A549 (cell line): ENCODE measurements at regions not wholly inside any gene's neighbourhood (a gene's known extent, or its start where the extent isn't known, plus 50 kb on each side); places are given as distances from the start of the nearest gene placed in this dataset.

ENCODE experiments used
- ATAC-seq, 2 experiments: fragments of 200-7000 bp in 1 of 2; fragments of >200 bp in 1 of 2; cut with Nextera tagmentation in 1 of 2; cut with Tn5 transposase in 1 of 2; 3 replicates each; pipeline versions ENCODE4 v1.8.0 to v1.9.1; 2018 to 2020; ENCODE audit warnings: mild to moderate bottlenecking in 1 of 2, moderate library complexity in 1 of 2
- CTCF ChIA-PET: fragments of 300-600 bp; sonication (Branson Sonifier 250); formaldehyde crosslinking; extraction: SDS; loops from one replicate; lab custom pipeline; 2021; ENCODE audit warnings: antibody characterized with exemption, inconsistent platforms; lab: Yijun Ruan, JAX
- POLR2A ChIA-PET: fragments of 350-600 bp; formaldehyde crosslinking; extraction: SDS; loops from one replicate; lab custom pipeline; 2021; ENCODE audit warnings: antibody characterized with exemption, inconsistent platforms; lab: Yijun Ruan, JAX
- DNase-seq, 2 experiments: peaks; one replicate each; pipeline versions ENCODE4 v3.0.0 to v3.0.0-alpha.2; 2011 to 2016; ENCODE audit warnings: low read depth in 1 of 2, low spot score in 1 of 2
- FAIRE-seq: peaks from 2 replicates; lab custom pipeline; 2011; peaks lifted over from hg19 to GRCh38; lab: Jason Lieb, UNC
- H3K27ac ChIP-seq, 2 experiments: fragments of >200 bp; sonication (Bioruptor Twin); formaldehyde crosslinking; 3 replicates each; pipeline ENCODE4 v1.5.1; 2016 to 2017
- H3K4me1 ChIP-seq: fragments of >200 bp; sonication (Bioruptor Twin); formaldehyde crosslinking; 3 replicates; pipeline ENCODE4 v1.6.1; 2016
- H3K4me2 ChIP-seq: fragments of >200 bp; sonication (Bioruptor Twin); formaldehyde crosslinking; 3 replicates; pipeline ENCODE4 v1.6.1; 2016
- H3K4me3 ChIP-seq: fragments of >200 bp; sonication (Bioruptor Twin); formaldehyde crosslinking; 3 replicates; pipeline ENCODE4 v1.5.1; 2016
- H3K9me3 ChIP-seq: fragments of >200 bp; sonication (Bioruptor Twin); formaldehyde crosslinking; 3 replicates; pipeline ENCODE4 v1.6.1; 2016
- ATOH8 ChIP-seq: fragments of 250-450 bp; sonication (Bioruptor Pico); IDR thresholded peaks from 2 replicates; pipeline ENCODE4 v1.5.0; 2020; ENCODE audit warnings: low read depth, mild to moderate bottlenecking, moderate library complexity
- CBX2 ChIP-seq: fragments of 200-600 bp; sonication (generic); IDR thresholded peaks from 2 replicates; pipeline ENCODE4 v1.6.1; 2016; ENCODE audit warnings: low read depth, mild to moderate bottlenecking, borderline replicate concordance
- CEBPB ChIP-seq, 2 experiments: fragments of >200 bp in 1 of 2; sonication (Bioruptor Twin) in 1 of 2; formaldehyde crosslinking in 1 of 2; IDR thresholded peaks; 2 replicates each; pipeline ENCODE4 v1.6.1; 2012 to 2016
- CHD2 ChIP-seq: fragments of 150-350 bp; IDR thresholded peaks from 2 replicates; pipeline ENCODE4 v1.6.1; 2014; ENCODE audit warnings: low read length; ENCODE audit not compliant: partially characterized antibody
- E2F6 ChIP-seq: IDR thresholded peaks from 2 replicates; pipeline ENCODE4 v1.6.1; 2012; ENCODE audit warnings: low read depth, borderline replicate concordance
- EHMT2 ChIP-seq: fragments of 200-600 bp; sonication (generic); IDR thresholded peaks from 2 replicates; pipeline ENCODE4 v1.6.1; 2016; ENCODE audit warnings: antibody characterized with exemption, low read depth, mild to moderate bottlenecking, moderate library complexity
- EP300 ChIP-seq, 2 experiments: fragments of >200 bp; sonication (Bioruptor Twin); formaldehyde crosslinking; IDR thresholded peaks; 2 replicates in 1 of 2; 3 replicates in 1 of 2; pipeline ENCODE4 v1.6.1; 2016 to 2017
- ESRRA ChIP-seq: fragments of 150-350 bp; IDR thresholded peaks from 2 replicates; pipeline ENCODE4 v1.6.1; 2014; ENCODE audit warnings: mild to moderate bottlenecking, low read length, borderline replicate concordance
- FOXS1 ChIP-seq: fragments of 250-450 bp; sonication (Bioruptor Pico); IDR thresholded peaks from 2 replicates; pipeline ENCODE4 v1.5.0; 2020; ENCODE audit warnings: mild to moderate bottlenecking, moderate library complexity
- HES2 ChIP-seq: fragments of >200 bp; sonication (Bioruptor Twin); formaldehyde crosslinking; IDR thresholded peaks from 2 replicates; pipeline ENCODE4 v1.6.1; 2016
- HOXB13 ChIP-seq: fragments of 250-450 bp; sonication (Bioruptor Pico); IDR thresholded peaks from 2 replicates; pipeline ENCODE4 v1.5.0; 2020; ENCODE audit warnings: low read depth, mild to moderate bottlenecking, moderate library complexity
- MAFK ChIP-seq: fragments of 450-650 bp; IDR thresholded peaks from 2 replicates; pipeline ENCODE4 v1.6.1; 2014; ENCODE audit not compliant: partially characterized antibody
- NR3C1 ChIP-seq: fragments of >200 bp; sonication (Bioruptor Twin); formaldehyde crosslinking; IDR thresholded peaks from 3 replicates; pipeline ENCODE4 v1.6.1; 2017
- PBX3 ChIP-seq: IDR thresholded peaks from 2 replicates; pipeline ENCODE4 v1.6.1; 2012
- PHF8 ChIP-seq: fragments of 200-600 bp; sonication (generic); IDR thresholded peaks from 2 replicates; pipeline ENCODE4 v1.6.1; 2016; ENCODE audit warnings: low read depth, mild to moderate bottlenecking, antibody characterized with exemption, moderate library complexity, borderline replicate concordance
- POLR2A ChIP-seq: IDR thresholded peaks from 2 replicates; pipeline ENCODE4 v1.6.1; 2012; ENCODE audit warnings: mild to moderate bottlenecking, low read length
- RARB ChIP-seq: fragments of 250-450 bp; sonication (Bioruptor Pico); IDR thresholded peaks from 2 replicates; pipeline ENCODE4 v1.8.0; 2021; ENCODE audit warnings: mild to moderate bottlenecking, moderate library complexity
- REST ChIP-seq: fragments of 200-600 bp; sonication (generic); IDR thresholded peaks from 2 replicates; pipeline ENCODE4 v1.6.1; 2016; ENCODE audit warnings: antibody characterized with exemption, mild to moderate bottlenecking, moderate library complexity
- RFX5 ChIP-seq: fragments of 450-650 bp; IDR thresholded peaks from 2 replicates; pipeline ENCODE4 v1.7.1; 2014; ENCODE audit warnings: antibody characterized with exemption, mild to moderate bottlenecking, moderate library complexity
- SMC3 ChIP-seq: fragments of >200 bp; sonication (Bioruptor Twin); formaldehyde crosslinking; IDR thresholded peaks from 3 replicates; pipeline ENCODE4 v1.6.1; 2018; ENCODE audit warnings: inconsistent platforms
- ZC3H11A ChIP-seq: fragments of 450-650 bp; IDR thresholded peaks from 2 replicates; pipeline ENCODE4 v1.6.1; 2014; ENCODE audit warnings: antibody characterized with exemption, mild to moderate bottlenecking
- ZFP36 ChIP-seq: fragments of 450-650 bp; IDR thresholded peaks from 2 replicates; pipeline ENCODE4 v1.6.1; 2014; ENCODE audit warnings: borderline replicate concordance; ENCODE audit not compliant: partially characterized antibody
- WGBS: methylation state at CpG from one replicate; pipeline ENCODE4 v1.1.6; 2017; ENCODE audit errors: missing lambda C conversion rate; 5-methylcytosine and 5-hydroxymethylcytosine counted together

GRCh38 chr14:66312451-66312850 is 173.7 kb upstream of the CCDC196 start:
- CTCF ChIA-PET: no interaction called here

GRCh38 chr14:66315098-66315497 is 171.1 kb upstream of the CCDC196 start:
- no peak overlapping the region for H3K4me3 ChIP-seq
- no peaks in the 10 kb centered on the region for H3K4me1 ChIP-seq
- ATAC-seq (no peak), FAIRE-seq (no peak), DNase-seq (no peak)
- TF ChIP-seq PHF8 (no peak), HOXB13 (CRISPR knock-in tag) (no peak), ZC3H11A (no peak), FOXS1 (CRISPR knock-in tag) (no peak), EP300 (IDR thresholded peaks at IDR 0.05) (no peak), PBX3 (no peak), SMC3 (no peak), ZFP36 (no peak), CEBPB (IDR thresholded peaks at IDR 0.05) (no peak), E2F6 (no peak), HES2 (no peak), EHMT2 (no peak), REST (no peak), CHD2 (no peak), ATOH8 (CRISPR knock-in tag) (no peak), POLR2A (no peak), NR3C1 (no peak), RARB (CRISPR knock-in tag) (no peak), CBX2 (no peak)
- no peak overlapping the region for H3K27ac ChIP-seq
- POLR2A ChIA-PET: no interaction called here
- whole genome bisulfite sequencing: 0% methylated on average over 1 of the region's 1 CpG
- H3K4me2 ChIP-seq: no peak overlapping the region
- CTCF ChIA-PET: no interaction called here
- H3K9me3 ChIP-seq: no peaks in the 10 kb centered on the region; the same call in 1 of the 3 replicates

More at GRCh38 chr14:66312451-66312850, 173.7 kb upstream of the CCDC196 start:
- TF ChIP-seq PBX3 (no peak), RFX5 (no peak), ESRRA (no peak), MAFK (no peak)
- H3K4me2 ChIP-seq: no peak overlapping the region
- 3% methylated on average over 3 of the region's 3 CpGs for WGBS
- H3K4me1 ChIP-seq: no peaks in the 10 kb centered on the region
- no peak for DNase-seq
- H3K9me3 ChIP-seq: no peaks in the 10 kb centered on the region; the same call in 1 of the 3 replicates
- POLR2A ChIA-PET: no interaction called here
- ATAC-seq: no peak
- no peak for FAIRE-seq
- no peak overlapping the region for H3K27ac ChIP-seq
- H3K4me3 ChIP-seq: no peak overlapping the region
